ENCODE measurements at regions not wholly inside any gene's neighbourhood (a gene's known extent, or its start where the extent isn't known, plus 50 kb on each side); places are given as distances from the start of the nearest gene placed in this dataset.

DNA sequence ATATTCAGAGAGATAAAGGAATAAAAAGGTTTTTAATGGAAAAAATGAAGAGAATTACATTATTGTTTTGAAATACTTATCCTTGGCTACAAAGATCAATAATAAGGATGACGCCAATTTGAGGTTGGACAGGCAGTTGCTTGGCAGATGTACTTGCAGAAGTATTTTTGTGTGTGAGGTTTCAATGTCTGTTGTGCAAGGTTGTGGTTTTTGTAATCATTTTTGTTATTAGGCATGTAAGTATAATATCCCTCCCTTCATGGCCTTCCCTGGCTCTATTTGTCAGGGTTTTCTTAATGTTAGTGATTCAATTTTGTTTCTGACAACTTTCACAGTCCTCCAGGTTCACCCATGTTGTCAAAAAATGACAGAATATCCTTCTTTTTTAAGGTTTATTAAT is 105.9 kb downstream of the OTOL1 start:
- no peak for TF ChIP-seq SMC3 (IDR thresholded peaks at IDR 0.05; ENCODE audit: low read depth, low read length)
- TF ChIP-seq FOXM1 (IDR thresholded peaks at IDR 0.05; ENCODE audit: low read depth), result no peak
- TF ChIP-seq RAD21 (IDR thresholded peaks at IDR 0.05; ENCODE audit: low read length), result no peak
- no peak for DNase-seq
- ChIA-PET POLR2A (no interaction called here), CTCF (no interaction called here)
- H3K9me2 ChIP-seq, result no peaks in the 10 kb centered on the region
- H3K4me3 ChIP-seq (ENCODE audit: low read depth in 2 of 2, low read length in 1 of 2), result no peak overlapping the region
- no peak overlapping the region for H3K4me2 ChIP-seq
- H3K79me2 ChIP-seq (ENCODE audit: insufficient read depth), result no peaks in the 10 kb centered on the region
- H3K27ac ChIP-seq (ENCODE audit: low read depth in 2 of 2, low read length in 1 of 2), result no peak overlapping the region
- no peak overlapping the region for H3K9ac ChIP-seq
- no peaks in the 10 kb centered on the region for H3K27me3 ChIP-seq (ENCODE audit: insufficient read depth)
- WGBS (ENCODE audit: low lambda C conversion rate), result 45% methylated on average over 1 of the region's 1 CpG
- H3K9me3 ChIP-seq, result no peaks in the 10 kb centered on the region
- H3K4me1 ChIP-seq (ENCODE audit: control insufficient read depth in 1 of 2, insufficient read depth in 2 of 2, low read depth in 1 of 2, low read length in 1 of 2), result no peaks in the 10 kb centered on the region
- H2AFZ ChIP-seq (ENCODE audit: low read depth), result no peak overlapping the region
- no peaks in the 10 kb centered on the region for H3F3A ChIP-seq (replicated peaks; ENCODE audit: insufficient read depth)
- H3K36me3 ChIP-seq (replicated peaks in 1 of 2; ENCODE audit: control insufficient read depth in 1 of 2, insufficient read depth in 2 of 2, low read length in 1 of 2), result no peaks in the 10 kb centered on the region
- no peaks in the 10 kb centered on the region for H4K20me1 ChIP-seq (ENCODE audit: insufficient read depth)

DNA sequence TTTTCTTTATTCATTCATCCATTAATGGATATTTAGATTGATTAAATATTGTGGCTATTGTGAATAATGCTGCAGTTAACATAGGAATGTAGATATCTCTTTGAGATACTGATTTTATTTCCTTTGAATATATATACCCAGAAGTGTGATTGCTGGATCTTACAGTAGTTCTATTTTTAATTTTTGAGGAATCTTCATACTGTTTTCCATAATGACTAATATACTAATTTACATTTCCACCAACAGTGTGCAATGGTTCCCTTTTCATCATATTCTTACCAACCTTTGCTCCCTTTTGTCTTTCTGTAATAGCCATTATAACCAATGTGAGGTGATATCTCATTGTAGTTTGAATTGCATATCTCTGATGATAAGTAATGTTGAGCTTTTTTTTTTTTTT is 106.3 kb downstream of the OTOL1 start:
- Histone ChIP-seq H3K9me3 (no peaks in the 10 kb centered on the region), H3K9me2 (no peaks in the 10 kb centered on the region), H3K4me1 (ENCODE audit: control insufficient read depth in 1 of 2, insufficient read depth in 2 of 2, low read depth in 1 of 2, low read length in 1 of 2) (no peaks in the 10 kb centered on the region), H3K79me2 (ENCODE audit: insufficient read depth) (no peaks in the 10 kb centered on the region), H3F3A (replicated peaks; ENCODE audit: insufficient read depth) (no peaks in the 10 kb centered on the region), H3K4me3 (ENCODE audit: low read depth in 2 of 2, low read length in 1 of 2) (no peak overlapping the region), H3K27me3 (ENCODE audit: insufficient read depth) (no peaks in the 10 kb centered on the region), H2AFZ (ENCODE audit: low read depth) (no peak overlapping the region), H3K36me3 (replicated peaks in 1 of 2; ENCODE audit: control insufficient read depth in 1 of 2, insufficient read depth in 2 of 2, low read length in 1 of 2) (no peaks in the 10 kb centered on the region), H3K4me2 (no peak overlapping the region), H3K9ac (no peak overlapping the region), H4K20me1 (ENCODE audit: insufficient read depth) (no peaks in the 10 kb centered on the region), H3K27ac (ENCODE audit: low read depth in 2 of 2, low read length in 1 of 2) (no peak overlapping the region)
- POLR2A ChIA-PET, result no interaction called here
- DNase-seq, result no peak
- TF ChIP-seq YY1 (IDR thresholded peaks at IDR 0.05; ENCODE audit: low read depth) (no peak), POLR2AphosphoS5 (IDR thresholded peaks at IDR 0.05; ENCODE audit: low read depth, low read length) (no peak), GABPA (IDR thresholded peaks at IDR 0.05; ENCODE audit: low read depth) (no peak), SMC3 (IDR thresholded peaks at IDR 0.05; ENCODE audit: low read depth, low read length) (no peak), FOSL2 (IDR thresholded peaks at IDR 0.05; ENCODE audit: borderline replicate concordance, low read depth) (no peak), NRF1 (IDR thresholded peaks at IDR 0.05; ENCODE audit: low read depth, low read length) (no peak), JUND (IDR thresholded peaks at IDR 0.05) (no peak)
- CTCF ChIA-PET, result no interaction called here

GRCh38 chr3:161607056-161607455 is 110.4 kb downstream of the OTOL1 start:
- H3K79me2 ChIP-seq (ENCODE audit: insufficient read depth), result no peaks in the 10 kb centered on the region
- no peaks in the 10 kb centered on the region for H3K27me3 ChIP-seq (ENCODE audit: insufficient read depth)
- ChIA-PET POLR2A (no interaction called here), CTCF (interaction anchor here (1.7 kb wide), 1 partner anchor 12 kb away, joined by 6 read pairs; no protein-coding TSS in a partner anchor)
- H3K9ac ChIP-seq, result no peak overlapping the region
- TF ChIP-seq NRF1 (IDR thresholded peaks at IDR 0.05; ENCODE audit: low read depth, low read length), result no peak
- TF ChIP-seq POLR2AphosphoS5 (IDR thresholded peaks at IDR 0.05; ENCODE audit: low read depth, low read length), result no peak
- TF ChIP-seq MEF2A (IDR thresholded peaks at IDR 0.05; ENCODE audit: borderline replicate concordance, low read depth), result no peak
- no peak for TF ChIP-seq GATA2 (CRISPR knock-in tag; IDR thresholded peaks at IDR 0.05)
- TF ChIP-seq IRF3 (IDR thresholded peaks at IDR 0.05; ENCODE audit: low read depth, low read length), result no peak
- TF ChIP-seq RAD21 (IDR thresholded peaks at IDR 0.05; ENCODE audit: low read length), result no peak
- TF ChIP-seq ZBTB33 (IDR thresholded peaks at IDR 0.05; ENCODE audit: borderline replicate concordance, low read depth), result no peak
- TF ChIP-seq JUND (IDR thresholded peaks at IDR 0.05), result no peak
- no peak for TF ChIP-seq EZH2phosphoT487 (IDR thresholded peaks at IDR 0.05; ENCODE audit: borderline replicate concordance, low read depth)
- TF ChIP-seq TAF1 (IDR thresholded peaks at IDR 0.05; ENCODE audit: borderline replicate concordance, low read depth, low read length), result no peak
- no peak for TF ChIP-seq RXRA (IDR thresholded peaks at IDR 0.05; ENCODE audit: borderline replicate concordance, low read depth)
- TF ChIP-seq FOSL2 (IDR thresholded peaks at IDR 0.05; ENCODE audit: borderline replicate concordance, low read depth), result no peak
- no peak for TF ChIP-seq FOXJ3 (CRISPR knock-in tag; IDR thresholded peaks at IDR 0.05)
- no peak for TF ChIP-seq SIN3A (IDR thresholded peaks at IDR 0.05; ENCODE audit: borderline replicate concordance, low read depth, low read length)
- TF ChIP-seq RCOR1 (IDR thresholded peaks at IDR 0.05; ENCODE audit: low read length), result no peak
- WGBS (ENCODE audit: low lambda C conversion rate), result 6% methylated on average over 1 of the region's 1 CpG
- no peaks in the 10 kb centered on the region for H4K20me1 ChIP-seq (ENCODE audit: insufficient read depth)
- no peaks in the 10 kb centered on the region for H3K9me2 ChIP-seq
- H3K27ac ChIP-seq (ENCODE audit: low read depth in 2 of 2, low read length in 1 of 2), result no peak overlapping the region
- H2AFZ ChIP-seq (ENCODE audit: low read depth), result no peak overlapping the region
- no peaks in the 10 kb centered on the region for H3K9me3 ChIP-seq
- H3K4me2 ChIP-seq, result no peak overlapping the region
- H3F3A ChIP-seq (replicated peaks; ENCODE audit: insufficient read depth), result no peaks in the 10 kb centered on the region
- no peak overlapping the region for H3K4me3 ChIP-seq (ENCODE audit: low read depth in 2 of 2, low read length in 1 of 2)
- DNase-seq, result no peak
- H3K36me3 ChIP-seq (replicated peaks in 1 of 2; ENCODE audit: control insufficient read depth in 1 of 2, insufficient read depth in 2 of 2, low read length in 1 of 2), result no peaks in the 10 kb centered on the region
- H3K4me1 ChIP-seq (ENCODE audit: control insufficient read depth in 1 of 2, insufficient read depth in 2 of 2, low read depth in 1 of 2, low read length in 1 of 2), result no peaks in the 10 kb centered on the region
